K562 (cell line): ENCODE measurements at regions not wholly inside any gene's neighbourhood (a gene's known extent, or its start where the extent isn't known, plus 50 kb on each side); places are given as distances from the start of the nearest gene placed in this dataset.

Experiments
- ATAC-seq: fragments of 200-7000 bp; cut with Tn5 transposase; 3 replicates; pipeline ENCODE4 v1.9.1; 2020; ENCODE audit warnings: moderate library complexity
- BruUV-seq: library from RNA; stranded (reverse); fragments of 400-500 nt; replicated peaks from 2 replicates; lab custom pipeline; 2021; lab: Mats Ljungman, UMichigan
- CTCF ChIA-PET: fragments of 300-600 bp; formaldehyde crosslinking; extraction: SDS; loops from one replicate; lab custom pipeline; 2021; ENCODE audit warnings: low intra/inter-chr PET ratio; lab: Yijun Ruan, JAX
- POLR2A ChIA-PET: fragments of 300-600, 350-650 bp; sonication (Branson Sonifier 250); formaldehyde crosslinking; extraction: SDS; loops from one replicate; lab custom pipeline; 2021; ENCODE audit warnings: antibody characterized with exemption, inconsistent platforms; lab: Yijun Ruan, JAX
- DNase-seq, 4 experiments: peaks; one replicate each; pipeline versions ENCODE4 v3.0.0 to v3.0.0-alpha.2; 2011 to 2018; ENCODE audit warnings: low spot score in 3 of 4, mixed read lengths in 3 of 4; ENCODE audit errors: extremely low read depth in 1 of 4
- FAIRE-seq: peaks from 2 replicates; lab custom pipeline; 2011; peaks lifted over from hg19 to GRCh38; lab: Jason Lieb, UNC
- H2AFZ ChIP-seq: 2 replicates; pipeline ENCODE4 v1.6.0; 2011; ENCODE audit warnings: low read depth, low read length, control low read depth, inconsistent platforms
- H3K27ac ChIP-seq: fragments of 200-600 bp; 3 replicates; pipeline ENCODE4 v1.8.0; 2011; ENCODE audit warnings: low read depth, mild to moderate bottlenecking, control low read depth, inconsistent platforms, low read length, moderate library complexity, mixed read lengths; ENCODE audit errors: extremely low read depth
- H3K27me3 ChIP-seq, 2 experiments: fragments of 300-600 bp in 1 of 2; 2 replicates in 1 of 2; 3 replicates in 1 of 2; pipeline versions ENCODE4 v1.6.0 to v1.8.0; 2011; ENCODE audit warnings: inconsistent platforms in 2 of 2, low read length in 2 of 2, mild to moderate bottlenecking in 1 of 2, mixed read lengths in 1 of 2, moderate library complexity in 1 of 2; ENCODE audit not compliant: control insufficient read depth in 2 of 2, insufficient read depth in 2 of 2
- H3K36me3 ChIP-seq: fragments of 300-600 bp; 3 replicates; pipeline ENCODE4 v1.8.0; 2011; ENCODE audit warnings: mild to moderate bottlenecking, low read length, inconsistent platforms; ENCODE audit not compliant: control insufficient read depth, insufficient read depth
- H3K4me1 ChIP-seq, 2 experiments: fragments of 200-600 bp in 1 of 2; replicated peaks in 1 of 2; 2 replicates in 1 of 2; 3 replicates in 1 of 2; pipeline versions ENCODE4 v1.5.1 to v1.8.0; 2011; ENCODE audit warnings: inconsistent platforms in 2 of 2, low read length in 2 of 2, mild to moderate bottlenecking in 1 of 2, mixed read lengths in 1 of 2, moderate library complexity in 1 of 2; ENCODE audit not compliant: control insufficient read depth in 2 of 2, insufficient read depth in 2 of 2
- H3K4me2 ChIP-seq: 2 replicates; pipeline ENCODE4 v1.6.1; 2011; ENCODE audit warnings: low read length, control low read depth, inconsistent platforms, mixed read lengths; ENCODE audit not compliant: insufficient read depth
- H3K4me3 ChIP-seq: fragments of 200-600 bp; sonication (generic), shearing (Covaris generic); 2 replicates; pipeline ENCODE4 v1.5.1; 2016; ENCODE audit warnings: control low read depth, inconsistent platforms
- H3K79me2 ChIP-seq: fragments of 200-600 bp; 3 replicates; pipeline ENCODE4 v1.8.0; 2011; ENCODE audit warnings: low read length, inconsistent platforms; ENCODE audit not compliant: control insufficient read depth, insufficient read depth
- H3K9ac ChIP-seq, 2 experiments: 2 replicates each; pipeline versions ENCODE4 v1.6.0 to v1.6.1; 2011; ENCODE audit warnings: low read depth in 2 of 2, low read length in 2 of 2, control low read depth in 1 of 2, inconsistent platforms in 1 of 2, mild to moderate bottlenecking in 1 of 2, mixed read lengths in 1 of 2; ENCODE audit not compliant: insufficient read depth in 1 of 2
- H3K9me1 ChIP-seq: one replicate; pipeline ENCODE4 v1.6.0; 2011; ENCODE audit warnings: inconsistent platforms, mild to moderate bottlenecking, low read length, moderate library complexity; ENCODE audit not compliant: control insufficient read depth, insufficient read depth
- H3K9me3 ChIP-seq: replicated peaks from 2 replicates; pipeline ENCODE4 v1.5.1; 2011; ENCODE audit warnings: low read depth, low read length, inconsistent platforms; ENCODE audit not compliant: control insufficient read depth, insufficient read depth
- H4K20me1 ChIP-seq: replicated peaks from 2 replicates; pipeline ENCODE4 v1.6.1; 2011; ENCODE audit warnings: low read length, inconsistent platforms, mixed read lengths; ENCODE audit not compliant: control insufficient read depth, insufficient read depth
- ILK ChIP-seq: fragments of 450-650 bp; IDR thresholded peaks from 2 replicates; pipeline ENCODE4 v1.6.1; 2016; ENCODE audit warnings: missing genetic modification characterization, low read depth, mild to moderate bottlenecking, missing compliant biosample characterization, moderate library complexity, borderline replicate concordance
- MTF1 ChIP-seq: fragments of 250-450 bp; sonication (Bioruptor Pico); IDR thresholded peaks from 2 replicates; pipeline ENCODE4 v1.9.0; 2021; ENCODE audit warnings: moderate library complexity, mild to moderate bottlenecking, inconsistent platforms, borderline replicate concordance
- PHB2 ChIP-seq: fragments of 450-650 bp; IDR thresholded peaks from 2 replicates; pipeline ENCODE4 v1.6.1; 2017; ENCODE audit warnings: low read depth
- PYGO2 ChIP-seq: fragments of 450-650 bp; IDR thresholded peaks from 2 replicates; pipeline ENCODE4 v1.6.1; 2016; ENCODE audit warnings: mild to moderate bottlenecking, missing genetic modification characterization, moderate library complexity, missing compliant biosample characterization
- RERE ChIP-seq: sonication (generic); formaldehyde crosslinking; IDR thresholded peaks from 2 replicates; pipeline ENCODE4 v1.8.0; 2023; ENCODE audit warnings: missing genetic modification reagents, mild to moderate bottlenecking, borderline replicate concordance
- SIX5 ChIP-seq, 2 experiments: IDR thresholded peaks; 2 replicates each; pipeline ENCODE4 v1.6.1; 2011; ENCODE audit warnings: low read length in 2 of 2, borderline replicate concordance in 1 of 2, low read depth in 1 of 2, mild to moderate bottlenecking in 1 of 2, moderate library complexity in 1 of 2; ENCODE audit not compliant: insufficient read depth in 1 of 2
- USF1 ChIP-seq: sonication (generic); formaldehyde crosslinking; IDR thresholded peaks from 2 replicates; pipeline ENCODE4 v1.9.0; 2022; ENCODE audit warnings: mild to moderate bottlenecking, missing genetic modification reagents
- ZNF212 ChIP-seq: fragments of 450-650 bp; formaldehyde crosslinking; IDR thresholded peaks from 2 replicates; pipeline ENCODE4 v1.4.0; 2020; ENCODE audit warnings: mild to moderate bottlenecking
- ZNF551 ChIP-seq: fragments of 250-450 bp; sonication (Bioruptor Pico); IDR thresholded peaks from 2 replicates; pipeline ENCODE4 v1.5.0; 2021; ENCODE audit warnings: mild to moderate bottlenecking, moderate library complexity
- WGBS: fragments of 100-300 bp; shearing (Covaris generic); methylation state at CpG from one replicate; pipeline ENCODE4 v1.1.6; 2016; ENCODE audit warnings: low coverage, mixed read lengths; ENCODE audit not compliant: insufficient coverage; ENCODE audit errors: missing lambda C conversion rate; 5-methylcytosine and 5-hydroxymethylcytosine counted together
- in situ Hi-C: fragments of 300-500 bp; cut with MboI; formaldehyde crosslinking; loops from 4 replicates; pipeline ENCODE4 v1.15.0; 2018; ENCODE audit warnings: inconsistent platforms, mixed read lengths
- intact Hi-C: fragments of 100-400 bp; cut with micrococcal nuclease; formaldehyde crosslinking; loops from 2 replicates; pipeline ENCODE4 v1.14.2; 2022
- TF ChIP-seq, protein P1 (sequence below): fragments of 450-650 bp; formaldehyde crosslinking; IDR thresholded peaks from 2 replicates; pipeline ENCODE4 v1.4.0; 2020; ENCODE audit warnings: mild to moderate bottlenecking, moderate library complexity
- TF ChIP-seq, protein P2 (sequence below): fragments of 200-400 bp; formaldehyde crosslinking; IDR thresholded peaks from 2 replicates; pipeline ENCODE4 v1.6.1; 2017; ENCODE audit warnings: mild to moderate bottlenecking, low read depth, low read length, moderate library complexity

GRCh38 chr10:9786101-9786500 lies 1231.6 kb upstream of the CELF2 start (continued):
- TF ChIP-seq PYGO2 (no peak), PHB2 (no peak), SIX5 (IDR thresholded peaks at IDR 0.05; ENCODE audit: borderline replicate concordance in 1 of 2, insufficient read depth in 1 of 2, low read depth in 1 of 2, low read length in 2 of 2) (no peak), ILK (no peak)

GRCh38 chr10:9786576-9786975 lies 1231.1 kb upstream of the CELF2 start:
- intact Hi-C loops, result no loop called here
- Histone ChIP-seq H3K4me3 (no peak overlapping the region), H2AFZ (no peak overlapping the region), H4K20me1 (no peaks in the 10 kb centered on the region), H3K27ac (no peak overlapping the region), H3K9me3 (no peaks in the 10 kb centered on the region), H3K9me1 (no peaks in the 10 kb centered on the region), H3K79me2 (no peaks in the 10 kb centered on the region), H3K27me3 (no peaks in the 10 kb centered on the region), H3K4me1 (no peaks in the 10 kb centered on the region), H3K9ac (no peak overlapping the region), H3K4me2 (no peak overlapping the region), H3K36me3 (0 out of 3 replicates have a peak, but pooled peaks cover 3% of the 10 kb centered on the region)
- DNase-seq (no peak), ATAC-seq (no peak), FAIRE-seq (no peak)
- in situ Hi-C loops, result no loop called here
- WGBS, result 51% methylated on average over 3 of the region's 3 CpGs
- ChIA-PET POLR2A (no interaction called here), CTCF (no interaction called here)
- no TSS peak for BruUV-seq
- TF ChIP-seq USF1 (CRISPR knock-in tag) (no peak), MTF1 (CRISPR knock-in tag) (no peak), ZNF551 (CRISPR knock-in tag) (no peak), ZNF212 (CRISPR knock-in tag) (no peak), RERE (CRISPR knock-in tag) (no peak)
- TF ChIP-seq, protein P1, sequence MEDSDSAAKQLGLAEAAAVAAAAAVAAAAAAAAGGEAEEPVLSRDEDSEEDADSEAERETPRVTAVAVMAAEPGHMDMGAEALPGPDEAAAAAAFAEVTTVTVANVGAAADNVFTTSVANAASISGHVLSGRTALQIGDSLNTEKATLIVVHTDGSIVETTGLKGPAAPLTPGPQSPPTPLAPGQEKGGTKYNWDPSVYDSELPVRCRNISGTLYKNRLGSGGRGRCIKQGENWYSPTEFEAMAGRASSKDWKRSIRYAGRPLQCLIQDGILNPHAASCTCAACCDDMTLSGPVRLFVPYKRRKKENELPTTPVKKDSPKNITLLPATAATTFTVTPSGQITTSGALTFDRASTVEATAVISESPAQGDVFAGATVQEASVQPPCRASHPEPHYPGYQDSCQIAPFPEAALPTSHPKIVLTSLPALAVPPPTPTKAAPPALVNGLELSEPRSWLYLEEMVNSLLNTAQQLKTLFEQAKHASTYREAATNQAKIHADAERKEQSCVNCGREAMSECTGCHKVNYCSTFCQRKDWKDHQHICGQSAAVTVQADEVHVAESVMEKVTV, result no peak
- TF ChIP-seq, protein P2, sequence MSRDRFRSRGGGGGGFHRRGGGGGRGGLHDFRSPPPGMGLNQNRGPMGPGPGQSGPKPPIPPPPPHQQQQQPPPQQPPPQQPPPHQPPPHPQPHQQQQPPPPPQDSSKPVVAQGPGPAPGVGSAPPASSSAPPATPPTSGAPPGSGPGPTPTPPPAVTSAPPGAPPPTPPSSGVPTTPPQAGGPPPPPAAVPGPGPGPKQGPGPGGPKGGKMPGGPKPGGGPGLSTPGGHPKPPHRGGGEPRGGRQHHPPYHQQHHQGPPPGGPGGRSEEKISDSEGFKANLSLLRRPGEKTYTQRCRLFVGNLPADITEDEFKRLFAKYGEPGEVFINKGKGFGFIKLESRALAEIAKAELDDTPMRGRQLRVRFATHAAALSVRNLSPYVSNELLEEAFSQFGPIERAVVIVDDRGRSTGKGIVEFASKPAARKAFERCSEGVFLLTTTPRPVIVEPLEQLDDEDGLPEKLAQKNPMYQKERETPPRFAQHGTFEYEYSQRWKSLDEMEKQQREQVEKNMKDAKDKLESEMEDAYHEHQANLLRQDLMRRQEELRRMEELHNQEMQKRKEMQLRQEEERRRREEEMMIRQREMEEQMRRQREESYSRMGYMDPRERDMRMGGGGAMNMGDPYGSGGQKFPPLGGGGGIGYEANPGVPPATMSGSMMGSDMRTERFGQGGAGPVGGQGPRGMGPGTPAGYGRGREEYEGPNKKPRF, result no peak
